ENCODE measurements at regions not wholly inside any gene's neighbourhood (a gene's known extent, or its start where the extent isn't known, plus 50 kb on each side); places are given as distances from the start of the nearest gene placed in this dataset.

GRCh38 chr18:72935744-72936143 lies 68.0 kb upstream of the NETO1 start:
- ChIA-PET POLR2A (no interaction called here), RAD21 (ENCODE audit: low non-redundant PET in 1 of 2, low total read pairs in 2 of 2, uncharacterized antibody in 2 of 2, unreplicated experiment in 2 of 2) (no interaction called here), CTCF (no interaction called here)
- Histone ChIP-seq H3K4me3 (replicated peaks in 1 of 2; ENCODE audit: low read depth in 1 of 2, low read length in 2 of 2) (no peak overlapping the region), H3K79me2 (ENCODE audit: insufficient read depth, low read length) (no peaks in the 10 kb centered on the region), H3K9me2 (ENCODE audit: insufficient read depth) (no peaks in the 10 kb centered on the region), H3K27me3 (ENCODE audit: insufficient read depth, low read length) (no peaks in the 10 kb centered on the region), H3K27ac (ENCODE audit: low read depth, low read length) (no peak overlapping the region), H3K4me2 (ENCODE audit: low read length) (no peak overlapping the region), H2AFZ (ENCODE audit: low read depth, low read length, poor library complexity, severe bottlenecking) (no peak overlapping the region), H3K9ac (ENCODE audit: low read length) (no peak overlapping the region), H3K4me1 (ENCODE audit: control insufficient read depth in 1 of 2, insufficient read depth in 2 of 2, low read length in 2 of 2) (no peaks in the 10 kb centered on the region), H3K36me3 (ENCODE audit: control insufficient read depth in 1 of 2, insufficient read depth in 2 of 2, low read length in 2 of 2) (no peaks in the 10 kb centered on the region), H4K20me1 (ENCODE audit: insufficient read depth) (no peaks in the 10 kb centered on the region), H3K9me3 (ENCODE audit: control insufficient read depth in 1 of 2, insufficient read depth in 1 of 2, low read depth in 1 of 2, low read length in 2 of 2) (peaks cover 15 to 18% of the 10 kb centered on the region in 2 experiments; a peak in 3 of 4 replicates)
- DNase-seq (ENCODE audit: low read depth, low spot score): no peak
- no TSS peak for BruUV-seq (replicated peaks)
- ATAC-seq: no peak
- TF ChIP-seq CTCF (IDR thresholded peaks at IDR 0.05 in 2 of 3, conservative IDR thresholded peaks at IDR 0.05 in 1 of 3; ENCODE audit: borderline replicate concordance in 1 of 3, insufficient read depth in 1 of 3, low read depth in 2 of 3, low read length in 2 of 3) (no peak), ELF1 (IDR thresholded peaks at IDR 0.05; ENCODE audit: borderline replicate concordance, low read depth) (no peak), CEBPB (IDR thresholded peaks at IDR 0.05; ENCODE audit: low read depth) (no peak), SP1 (IDR thresholded peaks at IDR 0.05; ENCODE audit: low read depth) (no peak), POLR2AphosphoS5 (IDR thresholded peaks at IDR 0.05; ENCODE audit: low read depth, low read length) (no peak), SRF (IDR thresholded peaks at IDR 0.05; ENCODE audit: low read depth) (no peak), EZH2phosphoT487 (IDR thresholded peaks at IDR 0.05; ENCODE audit: borderline replicate concordance) (no peak), POLR2A (IDR thresholded peaks at IDR 0.05; ENCODE audit: borderline replicate concordance, extremely low read depth, insufficient read depth, insufficient read length) (no peak), ZNF274 (IDR thresholded peaks at IDR 0.05; ENCODE audit: low read depth, low read length) (no peak), FOSL1 (IDR thresholded peaks at IDR 0.05; ENCODE audit: low read depth) (no peak), EGR1 (IDR thresholded peaks at IDR 0.05; ENCODE audit: low read depth) (no peak), MAX (IDR thresholded peaks at IDR 0.05) (no peak), SIN3A (IDR thresholded peaks at IDR 0.05; ENCODE audit: low read depth) (no peak), CBX3 (IDR thresholded peaks at IDR 0.05; ENCODE audit: low read depth) (no peak), ZFX (IDR thresholded peaks at IDR 0.05) (no peak), ZBTB33 (IDR thresholded peaks at IDR 0.05; ENCODE audit: extremely low read depth, insufficient replicate concordance, low read length) (no peak)
- intact Hi-C loops (cut with micrococcal nuclease): no loop called here
